ENCODE measurements at regions not wholly inside any gene's neighbourhood (a gene's known extent, or its start where the extent isn't known, plus 50 kb on each side); places are given as distances from the start of the nearest gene placed in this dataset.

- Histone ChIP-seq H3K27me3 (replicated peaks; ENCODE audit: control insufficient read depth, insufficient read depth, low read length) (no peaks in the 10 kb centered on the region), H3K4me3 (replicated peaks; ENCODE audit: low read depth, low read length) (no peak overlapping the region), H3K36me3 (ENCODE audit: control insufficient read depth, insufficient read depth, low read length) (no peaks in the 10 kb centered on the region)
- DNase-seq (ENCODE audit: extremely low read depth, insufficient read length) = no peak
- no peak for TF ChIP-seq CTCF (IDR thresholded peaks at IDR 0.05; ENCODE audit: insufficient read depth, low read length, poor library complexity, severe bottlenecking)
Observed at GRCh38 chr15:66615846-66616245, 50.0 kb upstream of the LCTL start.

GRCh38 chr15:66617137-66618090 is 51.6 kb upstream of the LCTL start:
- no peak for TF ChIP-seq CTCF (IDR thresholded peaks at IDR 0.05; ENCODE audit: insufficient read depth, low read length, poor library complexity, severe bottlenecking)
- no peak overlapping the region for H3K4me3 ChIP-seq (replicated peaks; ENCODE audit: low read depth, low read length)
- H3K36me3 ChIP-seq (ENCODE audit: control insufficient read depth, insufficient read depth, low read length) = no peaks in the 10 kb centered on the region
- no peaks in the 10 kb centered on the region for H3K27me3 ChIP-seq (replicated peaks; ENCODE audit: control insufficient read depth, insufficient read depth, low read length)
- peak; percentile 21 for DNase-seq (ENCODE audit: extremely low read depth, insufficient read length)

GRCh38 chr15:66619152-66619903 is 53.5 kb upstream of the LCTL start:
- peak; percentile 26 for DNase-seq (ENCODE audit: extremely low read depth, insufficient read length)
- peak; percentile 91 for TF ChIP-seq CTCF (IDR thresholded peaks at IDR 0.05; ENCODE audit: insufficient read depth, low read length, poor library complexity, severe bottlenecking)
- Histone ChIP-seq H3K36me3 (ENCODE audit: control insufficient read depth, insufficient read depth, low read length) (no peaks in the 10 kb centered on the region), H3K4me3 (replicated peaks; ENCODE audit: low read depth, low read length) (no peak overlapping the region), H3K27me3 (replicated peaks; ENCODE audit: control insufficient read depth, insufficient read depth, low read length) (no peaks in the 10 kb centered on the region; the same call in 1 of the 2 replicates)

GRCh38 chr15:66620341-66620740 is 54.5 kb upstream of the LCTL start:
- DNase-seq (ENCODE audit: extremely low read depth, insufficient read length) = no peak
- Histone ChIP-seq H3K36me3 (ENCODE audit: control insufficient read depth, insufficient read depth, low read length) (no peaks in the 10 kb centered on the region), H3K4me3 (replicated peaks; ENCODE audit: low read depth, low read length) (no peak overlapping the region), H3K27me3 (replicated peaks; ENCODE audit: control insufficient read depth, insufficient read depth, low read length) (no peaks in the 10 kb centered on the region; the same call in 1 of the 2 replicates)
- no peak for TF ChIP-seq CTCF (IDR thresholded peaks at IDR 0.05; ENCODE audit: insufficient read depth, low read length, poor library complexity, severe bottlenecking)

- TF ChIP-seq CTCF (IDR thresholded peaks at IDR 0.05; ENCODE audit: insufficient read depth, low read length, poor library complexity, severe bottlenecking) = no peak
- Histone ChIP-seq H3K4me3 (replicated peaks; ENCODE audit: low read depth, low read length) (no peak overlapping the region), H3K36me3 (ENCODE audit: control insufficient read depth, insufficient read depth, low read length) (no peaks in the 10 kb centered on the region), H3K27me3 (replicated peaks; ENCODE audit: control insufficient read depth, insufficient read depth, low read length) (no peaks in the 10 kb centered on the region; the same call in 1 of the 2 replicates)
- DNase-seq (ENCODE audit: extremely low read depth, insufficient read length) = no peak
Observed at GRCh38 chr15:66620744-66621344, 55.0 kb upstream of the LCTL start.
